Adrenal gland (tissue), 9 donors: ENCODE measurements at regions not wholly inside any gene's neighbourhood (a gene's known extent, or its start where the extent isn't known, plus 50 kb on each side); places are given as distances from the start of the nearest gene placed in this dataset.

Experiments used
- DNase-seq, 7 donors: peaks; one replicate each; pipeline ENCODE4 v3.0.0-alpha.2; 2019 to 2020
- H3K27ac ChIP-seq, 5 donors: fragments of 200-600 bp; sonication (generic) in 4 of 5; 1 replicate in 3 of 5; 2 replicates in 2 of 5; pipeline versions ENCODE4 v1.5.1 to v1.8.0; 2016 to 2020; ENCODE audit warnings: mild to moderate bottlenecking in 1 of 5
- H3K27me3 ChIP-seq: fragments of 200-600 bp; 2 replicates; pipeline ENCODE4 v1.8.0; 2021
- H3K36me3 ChIP-seq, 2 donors: fragments of 200-600 bp; replicated peaks in 1 of 2; 1 replicate in 1 of 2; 2 replicates in 1 of 2; pipeline versions ENCODE4 v1.5.1 to v1.8.0; 2018 to 2022
- H3K4me1 ChIP-seq, 2 donors: fragments of 200-600 bp; replicated peaks in 1 of 2; 1 replicate in 1 of 2; 2 replicates in 1 of 2; pipeline versions ENCODE4 v1.5.1 to v1.8.0; 2018 to 2021
- H3K4me3 ChIP-seq, 4 donors: fragments of 200-600 bp; sonication (generic) in 3 of 4; one replicate each; pipeline ENCODE4 v1.5.1; 2016 to 2018
- H3K9me3 ChIP-seq, 3 donors: fragments of 200-600 bp; sonication (generic) in 1 of 3; replicated peaks in 1 of 3; 1 replicate in 2 of 3; 2 replicates in 1 of 3; pipeline versions ENCODE4 v1.5.1 to v1.8.0; 2016 to 2021
- CTCF ChIP-seq, 6 experiments: fragments of 450-650 bp in 4 of 6; fragments of 200-600 bp in 2 of 6; sonication (generic) in 1 of 6; IDR thresholded peaks; 1 replicate in 5 of 6; 2 replicates in 1 of 6; pipeline versions ENCODE4 v1.5.1 to v1.8.0; 2016 to 2021; ENCODE audit warnings: antibody characterized with exemption in 6 of 6, mild to moderate bottlenecking in 2 of 6, moderate library complexity in 1 of 6
- POLR2A ChIP-seq, 2 donors: fragments of 450-650 bp; IDR thresholded peaks; one replicate each; pipeline ENCODE4 v1.6.1; 2017; ENCODE audit warnings: antibody characterized with exemption in 2 of 2, mild to moderate bottlenecking in 2 of 2, moderate library complexity in 1 of 2
- WGBS, 4 donors: extraction: QIAGEN DNeasy Blood & Tissue Kit in 2 of 4; methylation state at CpG; one replicate each; pipeline versions ENCODE4 v1.1.5 to v1.1.7; 2013 to 2017; 5-methylcytosine and 5-hydroxymethylcytosine counted together
- intact Hi-C, 2 donors: fragments of 100-400 bp; cut with DNase I; formaldehyde crosslinking; loops; one replicate each; pipeline versions ENCODE4 v1.14.1 to v1.15.0; 2022 to 2023
- donor health status: healthy with polysubstance abuse.
- donor health status: Bipolar disorder and iron deficiency.
- donor health status: DM: yes; HTN: yes; CAD: no.
- donor health status: DM: no; HTN: no; CAD: no.
- donor health status: DM: no; HTN: no; CAD: no.

GRCh38 chr5:27474047-27474309 is 435.6 kb upstream of the CDH9 start:
- no peak for DNase-seq
- intact Hi-C loops = no loop called here
- 80 to 94% (median 83%) methylated on average over 2 of the region's 2 CpGs for WGBS, 4 donors
- Histone ChIP-seq H3K9me3 (no peaks in the 10 kb centered on the region), H3K4me3 (no peak overlapping the region), H3K36me3 (no peaks in the 10 kb centered on the region), H3K4me1 (no peaks in the 10 kb centered on the region), H3K27me3 (no peaks in the 10 kb centered on the region), H3K27ac (no peak overlapping the region)
- TF ChIP-seq CTCF (IDR thresholded peaks at IDR 0.05) (no peak), POLR2A (IDR thresholded peaks at IDR 0.05) (no peak)

GRCh38 chr5:27473307-27474046 is 435.1 kb upstream of the CDH9 start:
- Histone ChIP-seq H3K27ac (no peak overlapping the region), H3K4me3 (no peak overlapping the region), H3K36me3 (no peaks in the 10 kb centered on the region), H3K4me1 (no peaks in the 10 kb centered on the region), H3K27me3 (no peaks in the 10 kb centered on the region), H3K9me3 (no peaks in the 10 kb centered on the region)
- DNase-seq = no peak
- WGBS, 4 donors = 72 to 85% (median 81%) methylated on average over 5 of the region's 5 CpGs
- TF ChIP-seq CTCF (IDR thresholded peaks at IDR 0.05) = no peak
- TF ChIP-seq POLR2A (IDR thresholded peaks at IDR 0.05) = no peak
- intact Hi-C loops = no loop called here

GRCh38 chr5:27472871-27473270 is 434.5 kb upstream of the CDH9 start:
- 39 to 51% (median 46%) methylated on average over 4 of the region's 4 CpGs for WGBS, 4 donors
- H3K9me3 ChIP-seq = no peaks in the 10 kb centered on the region
- H3K27ac ChIP-seq = no peak overlapping the region
- intact Hi-C loops = no loop called here
- no peaks in the 10 kb centered on the region for H3K4me1 ChIP-seq
- no peaks in the 10 kb centered on the region for H3K27me3 ChIP-seq
- H3K36me3 ChIP-seq = no peaks in the 10 kb centered on the region
- H3K4me3 ChIP-seq = no peak overlapping the region
- DNase-seq = no peak
- TF ChIP-seq POLR2A (IDR thresholded peaks at IDR 0.05) = no peak
- TF ChIP-seq CTCF (IDR thresholded peaks at IDR 0.05) = no peak

- intact Hi-C loops = no loop called here
- no peak for TF ChIP-seq POLR2A (IDR thresholded peaks at IDR 0.05)
- no peak for TF ChIP-seq CTCF (IDR thresholded peaks at IDR 0.05)
- Histone ChIP-seq H3K36me3 (no peaks in the 10 kb centered on the region), H3K4me1 (no peaks in the 10 kb centered on the region), H3K27ac (no peak overlapping the region), H3K27me3 (no peaks in the 10 kb centered on the region), H3K4me3 (no peak overlapping the region), H3K9me3 (no peaks in the 10 kb centered on the region)
- 73 to 88% (median 87%) methylated on average over 11 of the region's 11 CpGs for WGBS, 4 donors
- DNase-seq = no peak
Measured at GRCh38 chr5:27472000-27472763, 433.8 kb upstream of the CDH9 start.
